ENCODE measurements at regions not wholly inside any gene's neighbourhood (a gene's known extent, or its start where the extent isn't known, plus 50 kb on each side); places are given as distances from the start of the nearest gene placed in this dataset.

- TF ChIP-seq SIX5 (IDR thresholded peaks at IDR 0.05; ENCODE audit: low read depth, low read length): no peak
- no peak for TF ChIP-seq SIRT6 (IDR thresholded peaks at IDR 0.05; ENCODE audit: low read length)
- no peak for TF ChIP-seq SIN3A (conservative IDR thresholded peaks at IDR 0.05 in 1 of 2, IDR thresholded peaks at IDR 0.05 in 1 of 2; ENCODE audit: low read depth in 1 of 2, low read length in 2 of 2)
- no peak for TF ChIP-seq KDM5A (IDR thresholded peaks at IDR 0.05; ENCODE audit: low read length)
Measured at GRCh38 chr18:76640438-76640837, 145.4 kb upstream of the ZNF516 start (continued).

Data from H1 (cell line).